ENCODE measurements at regions not wholly inside any gene's neighbourhood (a gene's known extent, or its start where the extent isn't known, plus 50 kb on each side); places are given as distances from the start of the nearest gene placed in this dataset.
"Not testable (repeated sequence)": the region's sequence is repeated elsewhere in the genome, so short reads cannot be mapped to it uniquely, and the experiment has no call there.

DNA sequence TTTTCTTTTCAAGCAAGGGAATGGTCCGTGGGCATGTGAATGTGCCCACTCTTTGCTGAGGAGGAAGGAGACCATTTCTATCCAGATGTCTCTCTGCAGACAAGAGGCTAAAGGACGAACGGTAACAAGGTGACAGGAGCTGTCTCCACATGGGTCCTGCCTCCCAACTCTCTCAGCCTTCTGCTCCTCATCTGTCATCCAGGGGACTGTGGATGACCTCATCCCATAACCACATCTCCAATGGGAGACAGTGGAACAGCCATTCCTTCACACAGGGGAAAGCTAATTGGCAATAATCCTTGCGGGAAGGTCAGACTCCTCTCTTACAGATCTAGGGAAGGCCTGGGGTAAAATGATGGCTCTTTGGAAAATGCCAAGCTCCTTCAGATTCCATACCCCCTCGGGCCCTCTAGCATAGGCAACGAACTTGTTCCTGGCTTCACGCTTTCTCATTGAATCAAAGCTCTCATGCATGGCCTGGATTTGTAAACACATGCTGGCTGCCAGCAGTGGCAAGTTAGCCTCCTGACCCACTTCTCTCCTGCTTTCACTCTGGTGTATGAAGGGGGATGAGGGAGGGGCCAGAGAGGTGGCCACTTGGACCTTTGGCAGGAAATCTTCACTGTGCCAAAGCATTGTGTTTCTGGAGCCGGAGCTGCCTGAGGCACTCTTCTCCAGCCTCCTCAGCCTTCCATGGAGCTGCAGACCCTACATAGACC lies 65.8 kb upstream of the IKBKE start:
- DNase-seq (ENCODE audit: low read depth in 2 of 2), result not testable (repeated sequence)

DNA sequence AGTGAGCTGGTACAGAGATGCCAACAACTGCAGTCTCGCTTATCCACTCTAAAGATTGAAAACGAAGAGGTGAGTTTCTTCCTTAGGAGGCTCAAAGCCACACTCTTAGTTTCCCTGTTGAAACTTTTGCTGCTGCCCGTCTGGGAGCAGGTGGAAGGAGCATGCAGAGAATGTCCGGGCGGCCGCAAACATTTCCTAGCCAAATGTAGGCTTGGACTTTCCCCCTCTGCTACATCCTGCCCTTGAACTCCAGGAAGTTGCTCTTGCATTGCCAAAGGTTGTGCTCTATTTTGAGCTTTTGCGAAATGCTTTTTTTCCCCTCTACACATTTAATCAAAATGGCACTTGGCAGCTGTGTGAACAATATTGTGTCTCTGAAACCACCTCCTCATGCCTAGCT lies 65.0 kb upstream of the IKBKE start:
- DNase-seq (ENCODE audit: low read depth in 2 of 2), result not testable (repeated sequence)

- not testable (repeated sequence) for DNase-seq (ENCODE audit: low read depth in 2 of 2)
These were observed 61.6 kb upstream of the IKBKE start for GRCh38 chr1:206408371-206409288.

DNA sequence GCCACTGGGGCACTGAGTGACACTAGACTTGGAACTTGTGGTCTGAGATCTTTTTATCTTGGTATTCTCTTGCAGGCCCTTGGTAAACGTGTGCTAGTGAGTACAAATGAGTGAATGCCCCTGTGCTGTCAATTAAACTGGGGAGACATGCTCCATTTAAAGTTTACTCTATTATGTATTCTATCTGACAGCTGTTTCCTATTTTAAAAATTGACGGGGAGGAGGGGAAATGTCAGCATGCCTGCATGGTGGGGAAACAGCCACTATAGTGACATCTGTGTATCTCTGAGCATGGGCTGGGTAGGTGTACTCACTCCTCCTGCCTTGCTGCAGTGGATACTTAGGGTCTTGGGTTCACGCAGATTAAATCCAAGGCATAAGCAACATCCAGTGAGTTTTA lies 59.0 kb upstream of the IKBKE start:
- DNase-seq (ENCODE audit: low read depth in 2 of 2), result no peak

- no peak for DNase-seq (ENCODE audit: low read depth in 2 of 2)
These were observed 54.3 kb upstream of the IKBKE start for GRCh38 chr1:206415942-206416341.

DNA sequence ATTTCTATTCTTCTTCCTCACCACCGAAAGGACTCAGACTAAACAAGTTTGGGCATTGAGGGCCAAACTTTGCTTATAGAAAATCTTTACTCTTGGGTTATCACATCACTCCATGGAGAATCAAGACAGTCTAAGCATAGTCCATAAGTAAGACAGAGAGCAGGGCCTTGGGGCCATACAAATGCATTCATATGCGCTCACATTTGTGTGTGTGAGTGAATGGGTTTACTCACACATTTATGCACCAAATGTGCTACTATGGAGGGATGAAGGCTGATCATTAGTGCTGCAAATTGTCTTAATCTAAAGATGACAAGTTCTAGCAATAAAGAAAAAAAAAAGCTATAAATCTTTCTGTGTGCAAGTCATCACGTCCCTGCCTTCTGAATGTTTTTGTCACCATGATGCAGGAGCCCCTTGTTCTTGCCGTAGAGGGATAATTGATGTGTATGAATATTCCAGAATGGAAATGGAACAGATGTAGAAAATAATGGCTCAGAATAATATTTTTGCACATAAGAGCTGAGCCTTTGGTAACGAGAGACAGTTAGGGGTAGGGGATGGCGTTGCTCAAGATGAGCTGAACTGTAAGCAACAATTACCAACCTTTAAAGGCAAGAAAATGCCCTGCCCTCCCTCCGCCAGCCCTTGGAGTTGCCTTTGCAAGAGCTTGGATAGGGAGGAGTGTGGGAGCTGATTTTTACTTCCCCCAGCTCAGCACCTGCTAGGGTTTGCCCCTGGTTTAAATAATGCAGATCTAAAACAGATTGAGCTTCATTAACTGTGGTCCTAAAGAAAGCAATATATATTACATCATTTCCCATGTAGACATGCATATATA lies 52.3 kb upstream of the IKBKE start:
- no peak for DNase-seq (ENCODE audit: low read depth in 2 of 2)

DNA sequence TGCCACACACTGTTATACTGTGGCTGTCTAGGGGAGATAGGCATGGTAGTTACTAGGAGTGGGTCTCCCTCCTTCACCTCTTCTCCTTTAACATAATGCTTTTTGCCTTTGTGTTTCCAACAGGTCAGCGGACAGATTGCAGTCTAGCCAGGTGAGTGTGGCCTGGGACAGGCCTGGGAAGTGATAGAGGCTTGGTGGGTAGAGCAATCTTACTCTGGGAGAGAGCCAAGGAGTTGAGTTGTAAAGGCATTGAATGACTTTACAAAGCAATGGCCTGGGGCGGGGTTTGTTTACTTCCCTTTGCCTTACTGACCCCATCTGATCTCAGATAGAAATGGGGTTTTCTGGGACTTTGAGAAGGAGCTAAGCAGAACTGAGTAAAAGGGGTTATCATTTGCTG lies 51.0 kb upstream of the IKBKE start:
- no peak for DNase-seq (ENCODE audit: low read depth in 2 of 2)

DNA sequence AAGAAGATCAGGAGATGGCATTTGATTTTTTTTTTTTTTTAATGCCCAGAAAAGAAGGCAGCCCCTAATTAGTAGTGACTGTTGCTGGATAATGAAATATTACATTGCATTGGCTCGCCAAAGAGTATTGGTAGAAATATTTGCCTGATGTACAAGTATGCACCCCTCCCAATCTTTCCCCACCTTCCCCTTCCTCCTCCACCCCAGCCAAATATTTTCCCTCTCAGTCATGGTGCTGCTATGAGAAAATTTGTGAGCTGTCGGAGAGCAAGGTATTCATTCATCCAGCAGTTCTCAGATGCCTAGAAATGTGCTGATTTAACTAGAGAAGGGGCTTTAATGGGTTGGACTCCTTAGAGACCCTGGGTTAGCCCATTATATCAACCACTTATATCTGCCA lies 50.5 kb upstream of the IKBKE start:
- DNase-seq (ENCODE audit: low read depth in 2 of 2), result no peak

DNA sequence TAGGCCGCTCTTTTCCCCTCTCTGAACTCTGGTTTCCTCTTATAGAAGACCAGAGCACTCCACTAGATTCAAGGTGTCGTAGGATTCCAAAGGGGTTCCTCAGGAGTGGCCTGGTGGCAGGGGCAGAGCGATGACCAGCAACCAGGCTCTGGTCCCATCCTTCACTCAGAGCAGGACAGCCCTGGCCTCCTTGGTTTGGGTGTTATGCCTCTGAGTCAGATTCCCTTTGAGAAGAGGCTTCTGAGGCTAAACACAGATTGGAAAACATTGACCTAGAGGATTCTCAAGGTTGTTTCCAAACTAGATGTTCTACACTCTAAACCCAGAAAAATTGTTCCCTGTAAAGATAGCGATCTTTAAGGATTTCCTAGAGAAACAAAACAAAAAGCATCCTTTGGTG lies 49.8 kb upstream of the IKBKE start:
- DNase-seq (ENCODE audit: low read depth in 2 of 2), result no peak

All from stimulated activated CD4-positive, alpha-beta T cell treated with anti-CD3 and anti-CD28 coated beads, Interleukin-15, amount 100 ng/mL, for 48 hours (primary cell).